SW 1271 (cell line): ENCODE measurements at regions not wholly inside any gene's neighbourhood (a gene's known extent, or its start where the extent isn't known, plus 50 kb on each side); places are given as distances from the start of the nearest gene placed in this dataset.

Experiments used
- DNase-seq, 2 experiments: peaks; one replicate each; lab custom pipeline; 2025; lab: John Stamatoyannopoulos, UW

DNA sequence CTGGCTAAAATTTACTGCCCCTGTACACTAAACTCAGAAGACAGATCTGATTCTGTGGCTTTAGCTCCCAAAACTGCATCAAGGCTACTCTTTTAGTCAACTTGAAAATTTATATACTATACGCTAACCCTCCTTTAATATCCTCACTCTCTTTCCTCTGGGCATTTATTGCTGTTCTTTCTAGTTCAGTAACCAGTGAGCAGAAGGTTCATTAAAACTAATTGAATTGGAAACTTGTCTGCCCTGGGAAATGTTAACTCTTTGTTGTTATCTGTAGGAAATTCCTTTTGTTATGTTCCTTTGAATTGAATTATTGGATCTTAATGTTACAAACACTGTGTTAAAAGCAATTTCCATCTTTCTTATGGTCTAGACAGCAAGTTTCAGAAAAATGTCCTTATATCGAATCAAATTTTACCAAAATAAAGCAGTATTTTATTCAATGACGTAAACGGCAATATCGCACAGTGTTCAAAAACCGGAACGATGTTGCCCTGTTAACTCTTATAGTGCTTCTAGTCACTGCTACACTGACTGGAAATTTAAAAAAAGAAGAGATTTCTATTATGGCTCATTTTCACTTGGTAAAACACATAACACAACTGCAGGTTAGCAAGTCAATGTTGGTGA lies 168.3 kb downstream of the NR4A2 start:
- no peak for DNase-seq

DNA sequence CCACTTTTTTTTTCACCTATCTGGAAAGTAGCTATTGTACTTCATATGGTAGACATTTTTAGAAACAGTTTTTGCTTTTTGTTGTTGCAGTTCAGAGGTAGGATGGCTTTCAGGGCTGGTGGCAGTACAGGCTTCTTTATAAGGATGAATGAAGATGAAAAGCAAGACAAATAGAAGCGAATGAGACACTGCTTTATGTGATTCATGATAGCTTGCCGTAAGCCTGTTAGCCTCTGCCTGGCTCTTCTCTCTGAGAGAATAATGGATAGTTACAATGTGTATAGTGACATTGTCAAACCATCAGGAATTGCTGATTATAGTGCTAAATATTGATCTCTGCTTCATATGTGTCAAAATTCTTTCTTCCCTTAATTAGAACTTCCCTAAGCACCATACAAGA lies 173.7 kb downstream of the NR4A2 start:
- no peak for DNase-seq

GRCh38 chr2:156157670-156158069 lies 174.9 kb downstream of the NR4A2 start:
- DNase-seq, result no peak

- DNase-seq, result no peak
Observed at GRCh38 chr2:156156580-156156979, 175.9 kb downstream of the NR4A2 start.

- no peak for DNase-seq
Observed at GRCh38 chr2:156155319-156155718, 177.2 kb downstream of the NR4A2 start.

DNA sequence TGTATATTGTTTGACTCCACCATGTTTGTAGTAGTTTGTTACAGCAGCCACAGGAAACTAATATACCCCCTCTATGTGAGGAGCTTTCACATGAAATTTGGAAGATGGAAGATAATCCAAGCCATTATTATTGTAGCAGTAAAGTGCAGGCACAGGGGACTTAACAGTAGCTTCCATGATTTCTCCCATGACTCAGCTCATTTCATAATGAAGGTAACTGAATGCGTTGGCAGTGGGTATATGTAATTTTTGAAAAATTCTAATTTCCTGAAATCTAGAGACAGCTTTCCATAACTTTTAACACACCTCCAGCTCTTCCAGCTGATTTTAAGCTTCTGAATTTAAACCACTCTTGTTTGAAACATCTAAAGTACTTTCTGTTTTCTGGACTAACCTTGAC lies 181.2 kb downstream of the NR4A2 start:
- DNase-seq, result no peak

- DNase-seq, result no peak
Observed at GRCh38 chr2:156147594-156148330, 184.8 kb downstream of the NR4A2 start.

DNA sequence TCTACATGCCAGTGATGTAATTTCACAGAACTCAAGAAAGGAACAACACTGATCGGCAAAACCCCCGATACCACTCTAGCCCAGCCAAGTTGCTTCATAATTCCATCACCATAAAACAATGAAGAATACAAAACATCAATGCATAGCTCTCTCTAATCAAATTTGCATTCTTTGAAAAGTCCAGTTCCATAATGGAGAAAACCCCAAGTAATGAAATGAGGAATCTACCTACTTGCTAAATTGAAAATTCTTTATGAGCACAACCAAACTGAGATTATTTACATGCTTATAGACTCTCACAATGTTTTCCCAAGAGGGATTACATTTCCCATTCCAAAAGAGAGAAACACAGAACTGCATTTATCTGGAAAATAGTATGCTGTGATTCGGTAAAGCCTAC lies 186.5 kb downstream of the NR4A2 start:
- DNase-seq, result no peak

DNA sequence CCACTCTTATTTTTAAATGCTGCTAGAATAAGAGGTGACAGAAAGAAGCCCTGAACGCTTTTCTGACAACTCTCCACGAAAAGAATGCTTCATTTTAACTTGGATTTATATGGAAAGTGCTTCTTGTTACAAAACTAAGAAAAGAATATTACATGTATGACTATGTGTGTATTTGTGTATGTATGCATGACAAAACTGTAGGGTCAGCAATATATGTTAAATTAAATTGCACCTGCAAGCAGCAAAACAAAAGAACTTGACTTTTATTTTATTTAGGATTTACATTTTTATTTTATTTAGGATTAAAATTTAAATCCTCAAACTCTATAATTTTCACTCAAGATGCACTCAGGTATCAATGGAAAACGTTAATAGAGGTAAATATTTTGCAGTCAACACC lies 187.1 kb downstream of the NR4A2 start:
- no peak for DNase-seq

DNA sequence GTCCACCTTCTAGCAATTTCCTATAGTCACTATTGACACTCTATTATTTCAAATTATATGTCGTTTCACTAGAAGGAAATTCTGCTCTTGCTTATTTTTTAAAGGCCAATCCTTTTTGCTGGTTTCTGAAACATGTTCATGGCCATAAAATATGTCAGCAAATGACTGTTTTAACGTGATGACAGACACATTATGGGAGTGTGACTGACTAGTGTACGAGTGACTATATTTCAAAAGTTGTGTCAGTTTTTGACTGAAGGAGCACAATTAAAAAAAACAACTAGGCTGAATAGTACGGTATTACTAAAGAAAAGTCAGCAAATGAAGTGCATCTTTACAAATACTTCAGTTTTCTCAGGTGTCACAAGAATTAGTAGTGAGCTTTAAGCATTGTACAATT lies 196.0 kb downstream of the NR4A2 start:
- no peak for DNase-seq

GRCh38 chr2:156134887-156135286 lies 197.6 kb downstream of the NR4A2 start:
- no peak for DNase-seq

GRCh38 chr2:156132941-156133340 lies 199.6 kb downstream of the NR4A2 start:
- no peak for DNase-seq

GRCh38 chr2:156132130-156132529 lies 200.4 kb downstream of the NR4A2 start:
- no peak for DNase-seq

DNA sequence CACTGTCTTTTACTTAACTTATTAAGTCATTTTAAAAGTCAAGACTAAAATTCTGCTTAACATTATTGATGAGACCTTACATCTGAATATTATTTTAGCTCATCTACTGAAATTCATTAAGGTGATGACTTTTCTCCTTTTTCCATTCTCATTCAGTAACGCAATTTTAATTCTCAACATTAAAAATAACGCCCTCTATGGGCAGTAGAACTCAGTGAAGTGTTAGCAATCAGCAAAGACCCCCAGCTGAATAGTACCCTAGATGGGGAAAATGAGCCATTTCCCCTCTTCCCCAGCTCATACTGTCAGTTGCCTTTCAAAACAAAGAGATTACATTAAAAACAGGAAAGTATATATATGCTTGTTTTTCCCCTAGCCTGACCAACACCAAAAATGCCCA lies 203.3 kb downstream of the NR4A2 start:
- no peak for DNase-seq

DNA sequence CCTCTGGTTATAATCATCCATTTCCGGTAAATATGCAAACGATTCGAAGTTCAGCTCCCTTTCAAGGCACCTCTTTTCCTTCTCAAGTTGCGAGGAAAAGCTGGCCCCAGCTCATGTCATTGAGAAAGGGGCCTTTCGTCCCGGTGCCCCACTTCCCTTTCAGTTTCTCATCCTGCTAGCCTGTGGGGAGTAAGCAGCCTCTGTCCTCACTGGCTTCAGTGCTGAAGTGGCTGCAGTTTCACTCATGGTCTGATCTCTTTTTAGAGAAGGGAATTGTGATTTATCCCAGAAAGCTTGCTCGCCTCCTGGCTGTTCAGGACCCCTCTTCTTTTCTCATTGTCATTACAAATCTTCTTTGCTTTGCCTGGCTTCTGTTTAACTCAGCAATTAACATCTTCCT lies 207.5 kb downstream of the NR4A2 start:
- DNase-seq, result no peak

DNA sequence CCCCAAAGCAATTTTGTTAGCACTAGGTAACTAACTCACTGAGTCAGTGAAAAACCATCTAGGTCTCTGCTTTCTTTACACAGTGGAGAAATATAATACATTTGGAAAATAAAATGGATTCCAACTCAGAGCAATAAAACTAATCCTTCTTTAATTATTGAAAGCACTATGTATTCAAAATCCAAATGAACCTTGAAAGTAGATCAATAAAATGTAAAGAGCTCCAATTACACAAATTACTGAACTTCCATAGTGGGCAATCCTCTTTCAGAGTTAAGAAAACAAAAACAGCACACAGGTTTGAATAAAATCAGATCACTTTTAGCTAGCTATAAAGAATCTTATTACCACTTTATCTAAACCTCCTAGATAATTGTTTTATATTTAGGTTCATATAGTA lies 208.1 kb downstream of the NR4A2 start:
- no peak for DNase-seq

- DNase-seq, result no peak
Observed at GRCh38 chr2:156118753-156119416, 213.6 kb downstream of the NR4A2 start.

- DNase-seq, result no peak
Observed at GRCh38 chr2:156116113-156116512, 216.4 kb downstream of the NR4A2 start.

DNA sequence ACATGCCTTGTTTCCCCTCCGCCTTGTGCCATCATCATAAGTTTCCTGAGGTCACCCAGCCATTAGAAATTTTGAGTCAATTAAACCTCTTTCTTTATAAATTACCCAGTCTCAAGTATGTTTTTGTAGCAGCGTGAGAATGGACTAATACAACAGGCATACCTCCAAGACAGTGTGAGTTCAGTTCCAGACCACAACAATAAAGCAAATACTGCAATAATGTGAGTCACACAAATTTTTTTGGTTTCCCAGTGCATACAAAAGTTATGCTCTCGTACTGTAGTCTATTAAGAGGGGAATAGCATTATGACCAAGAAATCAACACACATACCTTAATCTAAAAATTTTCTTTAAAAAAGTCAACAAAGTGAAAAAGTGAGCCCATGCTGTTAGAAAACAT lies 217.2 kb downstream of the NR4A2 start:
- no peak for DNase-seq

DNA sequence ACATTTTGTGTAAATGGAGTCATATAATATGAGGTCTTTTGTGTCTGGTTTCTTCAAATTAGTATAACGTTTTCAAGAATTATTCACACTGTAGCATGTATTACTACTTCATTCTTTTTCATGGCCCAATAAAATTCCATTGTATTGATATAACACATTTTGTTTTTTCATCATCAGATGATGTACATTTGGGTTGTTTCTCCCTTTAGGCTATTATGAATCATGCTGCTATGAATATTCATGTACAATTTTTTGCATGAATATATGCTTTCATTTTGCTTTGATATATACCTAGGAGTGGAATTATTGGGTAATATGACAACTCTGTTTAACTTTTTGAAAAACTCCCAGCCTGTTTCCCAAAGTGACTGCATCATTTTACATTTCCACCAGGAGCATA lies 220.2 kb downstream of the NR4A2 start:
- no peak for DNase-seq

GRCh38 chr2:156110890-156111289 lies 221.6 kb downstream of the NR4A2 start:
- DNase-seq, result peak in 1 of 2 experiments; percentile 4

- no peak for DNase-seq
Observed at GRCh38 chr2:156099382-156099781, 233.1 kb downstream of the NR4A2 start.

DNA sequence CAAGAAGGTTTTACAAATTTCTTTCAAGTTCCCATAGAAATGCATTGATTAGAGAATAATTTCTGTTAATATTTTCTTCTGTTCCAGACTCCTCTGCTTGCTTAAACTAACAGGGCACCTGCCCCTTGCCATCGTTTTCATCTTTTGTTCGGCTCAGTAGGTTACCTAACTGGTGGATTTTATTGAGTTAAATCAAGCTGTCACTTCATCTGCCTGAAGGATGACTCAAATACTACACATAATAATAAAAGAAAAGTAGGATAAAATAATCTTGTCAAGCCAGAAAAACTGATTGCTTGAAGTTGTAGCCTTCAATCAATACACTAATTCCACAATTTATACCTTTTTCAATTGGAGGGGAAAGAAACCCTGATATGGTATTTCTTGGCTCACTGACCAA lies 234.0 kb downstream of the NR4A2 start:
- no peak for DNase-seq
